ENCODE measurements at regions not wholly inside any gene's neighbourhood (a gene's known extent, or its start where the extent isn't known, plus 50 kb on each side); places are given as distances from the start of the nearest gene placed in this dataset.

DNA sequence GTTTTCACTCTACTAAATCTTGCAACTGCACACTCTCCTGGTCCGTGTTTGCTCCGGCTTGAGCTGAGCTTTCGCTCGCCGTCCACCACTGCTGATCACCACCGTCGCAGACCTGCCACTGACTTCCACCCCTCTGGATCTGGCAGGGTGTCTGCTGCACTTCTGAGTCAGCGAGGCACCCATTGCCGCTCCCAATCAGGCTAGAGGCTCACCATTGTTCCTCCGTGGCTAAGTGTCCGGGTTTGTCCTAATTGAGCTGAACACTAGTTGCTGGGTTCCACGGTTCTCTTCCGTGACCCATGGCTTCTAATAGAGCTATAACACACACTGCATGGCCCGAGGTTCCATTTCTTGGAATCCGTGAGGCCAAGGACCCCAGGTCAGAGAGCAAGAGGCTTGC lies 98.6 kb upstream of the GPR6 start:
- no peak for TF ChIP-seq SP1 (CRISPR knock-in tag; conservative IDR thresholded peaks at IDR 0.05)
- TF ChIP-seq, protein P1, sequence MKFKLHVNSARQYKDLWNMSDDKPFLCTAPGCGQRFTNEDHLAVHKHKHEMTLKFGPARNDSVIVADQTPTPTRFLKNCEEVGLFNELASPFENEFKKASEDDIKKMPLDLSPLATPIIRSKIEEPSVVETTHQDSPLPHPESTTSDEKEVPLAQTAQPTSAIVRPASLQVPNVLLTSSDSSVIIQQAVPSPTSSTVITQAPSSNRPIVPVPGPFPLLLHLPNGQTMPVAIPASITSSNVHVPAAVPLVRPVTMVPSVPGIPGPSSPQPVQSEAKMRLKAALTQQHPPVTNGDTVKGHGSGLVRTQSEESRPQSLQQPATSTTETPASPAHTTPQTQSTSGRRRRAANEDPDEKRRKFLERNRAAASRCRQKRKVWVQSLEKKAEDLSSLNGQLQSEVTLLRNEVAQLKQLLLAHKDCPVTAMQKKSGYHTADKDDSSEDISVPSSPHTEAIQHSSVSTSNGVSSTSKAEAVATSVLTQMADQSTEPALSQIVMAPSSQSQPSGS (CRISPR knock-in tag; IDR thresholded peaks at IDR 0.05; ENCODE audit: borderline replicate concordance, low read depth), result no peak
- TF ChIP-seq, protein P2, sequence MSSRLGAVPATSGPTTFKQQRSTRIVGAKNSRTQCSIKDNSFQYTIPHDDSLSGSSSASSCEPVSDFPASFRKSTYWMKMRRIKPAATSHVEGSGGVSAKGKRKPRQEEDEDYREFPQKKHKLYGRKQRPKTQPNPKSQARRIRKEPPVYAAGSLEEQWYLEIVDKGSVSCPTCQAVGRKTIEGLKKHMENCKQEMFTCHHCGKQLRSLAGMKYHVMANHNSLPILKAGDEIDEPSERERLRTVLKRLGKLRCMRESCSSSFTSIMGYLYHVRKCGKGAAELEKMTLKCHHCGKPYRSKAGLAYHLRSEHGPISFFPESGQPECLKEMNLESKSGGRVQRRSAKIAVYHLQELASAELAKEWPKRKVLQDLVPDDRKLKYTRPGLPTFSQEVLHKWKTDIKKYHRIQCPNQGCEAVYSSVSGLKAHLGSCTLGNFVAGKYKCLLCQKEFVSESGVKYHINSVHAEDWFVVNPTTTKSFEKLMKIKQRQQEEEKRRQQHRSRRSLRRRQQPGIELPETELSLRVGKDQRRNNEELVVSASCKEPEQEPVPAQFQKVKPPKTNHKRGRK (CRISPR knock-in tag; IDR thresholded peaks at IDR 0.05; ENCODE audit: borderline replicate concordance), result no peak
- TF ChIP-seq MAX (CRISPR knock-in tag; IDR thresholded peaks at IDR 0.05), result no peak
- TF ChIP-seq, protein P3, sequence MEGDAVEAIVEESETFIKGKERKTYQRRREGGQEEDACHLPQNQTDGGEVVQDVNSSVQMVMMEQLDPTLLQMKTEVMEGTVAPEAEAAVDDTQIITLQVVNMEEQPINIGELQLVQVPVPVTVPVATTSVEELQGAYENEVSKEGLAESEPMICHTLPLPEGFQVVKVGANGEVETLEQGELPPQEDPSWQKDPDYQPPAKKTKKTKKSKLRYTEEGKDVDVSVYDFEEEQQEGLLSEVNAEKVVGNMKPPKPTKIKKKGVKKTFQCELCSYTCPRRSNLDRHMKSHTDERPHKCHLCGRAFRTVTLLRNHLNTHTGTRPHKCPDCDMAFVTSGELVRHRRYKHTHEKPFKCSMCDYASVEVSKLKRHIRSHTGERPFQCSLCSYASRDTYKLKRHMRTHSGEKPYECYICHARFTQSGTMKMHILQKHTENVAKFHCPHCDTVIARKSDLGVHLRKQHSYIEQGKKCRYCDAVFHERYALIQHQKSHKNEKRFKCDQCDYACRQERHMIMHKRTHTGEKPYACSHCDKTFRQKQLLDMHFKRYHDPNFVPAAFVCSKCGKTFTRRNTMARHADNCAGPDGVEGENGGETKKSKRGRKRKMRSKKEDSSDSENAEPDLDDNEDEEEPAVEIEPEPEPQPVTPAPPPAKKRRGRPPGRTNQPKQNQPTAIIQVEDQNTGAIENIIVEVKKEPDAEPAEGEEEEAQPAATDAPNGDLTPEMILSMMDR (IDR thresholded peaks at IDR 0.05), result no peak

All from WTC11 (cell line).